ENCODE measurements at regions not wholly inside any gene's neighbourhood (a gene's known extent, or its start where the extent isn't known, plus 50 kb on each side); places are given as distances from the start of the nearest gene placed in this dataset.
"Not testable (repeated sequence)": the region's sequence is repeated elsewhere in the genome, so short reads cannot be mapped to it uniquely, and the experiment has no call there.

DNA sequence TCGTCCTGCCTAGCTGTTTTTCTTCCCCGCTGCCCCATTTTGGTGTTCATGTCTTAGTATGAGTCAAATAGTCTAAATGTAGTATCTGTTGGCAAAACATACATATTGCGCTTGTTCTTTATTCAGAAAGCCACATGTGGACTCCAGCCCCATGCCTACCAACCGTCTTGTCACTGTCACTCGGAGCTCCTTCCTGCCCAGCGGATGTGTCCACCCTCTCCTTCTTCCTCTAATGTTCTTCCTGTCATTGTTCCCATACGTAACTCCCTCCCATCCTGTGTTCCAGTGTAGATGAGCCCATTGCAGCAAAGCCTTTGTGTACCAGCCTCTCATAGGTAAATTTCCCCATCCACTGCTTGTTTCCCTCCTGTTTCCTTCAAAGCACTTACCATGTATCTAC is 120.5 kb downstream of the TMX1 start:
- DNase-seq, result no peak
- Histone ChIP-seq H3K4me3 (no peak overlapping the region), H3K36me3 (replicated peaks in 1 of 2) (no peaks in the 10 kb centered on the region), H3K9me3 (replicated peaks in 1 of 3) (no peaks in the 10 kb centered on the region), H3K27me3 (no peaks in the 10 kb centered on the region), H3K4me1 (replicated peaks in 1 of 2) (no peaks in the 10 kb centered on the region), H3K27ac (no peak overlapping the region)
- TF ChIP-seq, protein P1, sequence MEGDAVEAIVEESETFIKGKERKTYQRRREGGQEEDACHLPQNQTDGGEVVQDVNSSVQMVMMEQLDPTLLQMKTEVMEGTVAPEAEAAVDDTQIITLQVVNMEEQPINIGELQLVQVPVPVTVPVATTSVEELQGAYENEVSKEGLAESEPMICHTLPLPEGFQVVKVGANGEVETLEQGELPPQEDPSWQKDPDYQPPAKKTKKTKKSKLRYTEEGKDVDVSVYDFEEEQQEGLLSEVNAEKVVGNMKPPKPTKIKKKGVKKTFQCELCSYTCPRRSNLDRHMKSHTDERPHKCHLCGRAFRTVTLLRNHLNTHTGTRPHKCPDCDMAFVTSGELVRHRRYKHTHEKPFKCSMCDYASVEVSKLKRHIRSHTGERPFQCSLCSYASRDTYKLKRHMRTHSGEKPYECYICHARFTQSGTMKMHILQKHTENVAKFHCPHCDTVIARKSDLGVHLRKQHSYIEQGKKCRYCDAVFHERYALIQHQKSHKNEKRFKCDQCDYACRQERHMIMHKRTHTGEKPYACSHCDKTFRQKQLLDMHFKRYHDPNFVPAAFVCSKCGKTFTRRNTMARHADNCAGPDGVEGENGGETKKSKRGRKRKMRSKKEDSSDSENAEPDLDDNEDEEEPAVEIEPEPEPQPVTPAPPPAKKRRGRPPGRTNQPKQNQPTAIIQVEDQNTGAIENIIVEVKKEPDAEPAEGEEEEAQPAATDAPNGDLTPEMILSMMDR (IDR thresholded peaks at IDR 0.05), result no peak
- no peak for TF ChIP-seq POLR2A (IDR thresholded peaks at IDR 0.05)
- 80 to 87% (median 85%) methylated on average over 7 of the region's 7 CpGs for WGBS, 4 donors
- intact Hi-C loops (cut with DNase I), result loop anchor here in 1 of 2 donors (10.0 kb wide), 1 partner anchor 414 kb away; no protein-coding TSS in a partner anchor

DNA sequence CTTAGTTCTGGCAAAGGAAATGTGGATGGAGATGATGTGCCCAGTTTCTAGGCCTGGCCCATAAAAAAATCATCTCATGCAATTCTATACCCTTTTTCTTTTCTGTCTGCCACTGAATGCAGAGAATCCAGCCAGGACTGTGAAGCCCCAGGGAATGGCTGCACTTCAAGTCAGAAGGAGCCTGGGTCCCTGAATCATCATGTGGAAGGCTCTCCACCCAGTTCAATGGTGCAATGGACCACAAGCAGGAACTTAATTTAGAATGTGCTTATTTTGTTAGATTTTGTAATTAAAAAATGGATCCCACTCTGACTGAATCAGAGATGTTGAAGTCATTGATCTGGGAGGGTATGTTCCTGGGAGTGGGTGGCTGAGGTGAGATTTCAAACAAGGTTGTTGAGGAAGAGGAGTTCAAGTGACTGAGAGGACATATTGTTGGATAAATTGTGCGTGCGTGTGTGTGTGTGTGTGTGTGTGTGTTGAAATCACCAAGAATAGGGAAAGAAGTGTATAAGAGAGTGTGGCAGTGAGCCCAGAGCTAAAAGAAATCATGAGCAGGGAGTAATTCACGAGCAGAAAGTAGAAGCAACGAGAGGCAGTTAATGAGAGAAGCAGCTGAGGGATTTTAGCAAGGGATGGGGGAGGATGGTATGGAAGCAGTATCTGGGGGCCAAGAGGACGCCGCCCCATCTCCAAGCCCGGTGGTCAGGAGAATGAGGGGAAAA is 125.4 kb downstream of the TMX1 start:
- no peaks in the 10 kb centered on the region for H3K36me3 ChIP-seq (replicated peaks in 1 of 2)
- H3K9me3 ChIP-seq (replicated peaks in 1 of 3), result no peaks in the 10 kb centered on the region
- H3K4me3 ChIP-seq, result no peak overlapping the region
- DNase-seq, result no peak
- H3K27me3 ChIP-seq, result no peaks in the 10 kb centered on the region
- intact Hi-C loops (cut with DNase I), result loop anchor here in 1 of 2 donors (10.0 kb wide), 1 partner anchor 409 kb away; no protein-coding TSS in a partner anchor
- TF ChIP-seq, protein P1 (IDR thresholded peaks at IDR 0.05), result no peak
- TF ChIP-seq POLR2A (IDR thresholded peaks at IDR 0.05), result no peak
- WGBS, 4 donors, result 70 to 75% (median 71%) methylated on average over 7 of the region's 7 CpGs
- H3K4me1 ChIP-seq (replicated peaks in 1 of 2), result no peaks in the 10 kb centered on the region
- no peak overlapping the region for H3K27ac ChIP-seq

DNA sequence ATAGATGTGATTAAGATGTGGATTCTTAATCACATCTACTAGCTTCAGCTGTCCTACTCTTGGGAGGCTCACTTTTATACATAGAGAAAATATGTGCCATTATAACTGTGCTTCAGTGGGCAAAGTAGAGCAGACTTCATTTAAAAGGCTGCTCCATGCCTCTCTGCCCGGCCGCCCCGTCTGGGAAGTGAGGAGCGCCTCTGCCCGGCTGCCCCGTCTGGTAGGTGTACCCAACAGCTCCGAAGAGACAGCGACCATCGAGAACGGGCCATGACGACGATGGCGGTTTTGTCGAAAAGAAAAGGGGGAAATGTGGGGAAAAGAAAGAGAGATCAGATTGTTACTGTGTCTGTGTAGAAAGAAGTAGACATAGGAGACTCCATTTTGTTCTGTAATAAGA is 126.4 kb downstream of the TMX1 start:
- WGBS, 4 donors, result 96 to 97% (median 97%) methylated on average over 14 of the region's 14 CpGs
- intact Hi-C loops (cut with DNase I), result loop anchor here in 1 of 2 donors (10.0 kb wide), 1 partner anchor 408 kb away; no protein-coding TSS in a partner anchor
- H3K4me3 ChIP-seq, result not testable (repeated sequence)

DNA sequence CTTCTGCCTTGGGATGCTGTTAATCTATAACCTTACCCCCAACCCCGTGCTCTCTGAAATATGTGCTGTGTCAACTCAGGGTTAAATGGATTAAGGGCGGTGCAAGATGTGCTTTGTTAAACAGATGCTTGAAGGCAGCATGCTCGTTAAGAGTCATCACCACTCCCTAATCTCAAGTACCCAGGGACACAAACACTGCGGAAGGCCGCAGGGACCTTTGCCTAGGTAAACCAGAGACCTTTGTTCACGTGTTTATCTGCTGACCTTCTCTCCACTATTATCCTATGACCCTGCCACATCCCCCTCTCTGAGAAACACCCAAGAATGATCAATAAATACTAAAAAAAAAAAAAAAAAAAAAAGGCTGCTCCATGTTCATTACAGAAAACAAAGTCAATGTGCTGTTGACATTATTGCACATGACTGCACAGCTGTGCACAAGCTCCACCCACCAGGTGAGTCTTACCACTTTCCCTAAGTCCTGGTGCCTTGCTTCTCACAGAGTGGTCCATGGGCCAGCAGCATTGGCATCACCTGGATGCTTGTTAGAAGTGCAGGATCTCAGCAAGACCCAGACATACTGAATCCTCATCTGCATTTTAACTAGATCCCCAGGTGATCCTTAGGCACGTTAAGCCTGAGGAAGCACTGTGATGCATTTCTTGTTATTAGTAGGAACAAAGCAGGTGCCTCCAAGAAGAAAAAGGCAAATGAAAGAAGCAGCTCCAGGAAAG is 127.0 kb downstream of the TMX1 start:
- intact Hi-C loops (cut with DNase I), result loop anchor here in 1 of 2 donors (10.0 kb wide), 1 partner anchor 408 kb away; no protein-coding TSS in a partner anchor
- not testable (repeated sequence) for H3K4me1 ChIP-seq (replicated peaks in 1 of 2); H3K36me3 ChIP-seq (replicated peaks in 1 of 2); H3K4me3 ChIP-seq; H3K27me3 ChIP-seq; H3K27ac ChIP-seq; DNase-seq; H3K9me3 ChIP-seq (replicated peaks in 1 of 3)
- 63 to 74% (median 67%) methylated on average over 6 to 7 of the region's 7 CpGs for WGBS, 4 donors

More for the DNA sequence above, 126.4 kb downstream of the TMX1 start:
- not testable (repeated sequence) for H3K36me3 ChIP-seq (replicated peaks in 1 of 2); H3K4me1 ChIP-seq (replicated peaks in 1 of 2); H3K27ac ChIP-seq; DNase-seq; H3K27me3 ChIP-seq; H3K9me3 ChIP-seq (replicated peaks in 1 of 3)

DNA sequence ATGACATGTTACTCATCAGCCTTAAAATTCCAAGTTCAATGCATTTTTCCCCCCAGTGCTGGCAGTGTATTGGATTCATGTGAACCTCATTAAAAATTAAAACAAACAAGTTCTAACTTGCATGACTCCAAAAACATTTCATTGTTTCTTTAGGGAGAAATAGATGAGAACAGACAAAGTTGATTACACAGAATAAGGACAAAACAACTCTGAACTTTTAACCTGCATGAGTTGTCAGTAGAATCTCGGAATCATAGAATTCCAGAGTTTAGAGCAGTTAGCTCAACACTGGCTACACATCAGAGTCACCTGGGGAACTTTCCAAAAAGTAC is 127.5 kb downstream of the TMX1 start:
- H3K27ac ChIP-seq, result no peak overlapping the region
- TF ChIP-seq POLR2A (IDR thresholded peaks at IDR 0.05), result no peak
- TF ChIP-seq, protein P1 (IDR thresholded peaks at IDR 0.05), result no peak
- H3K4me1 ChIP-seq (replicated peaks in 1 of 2), result no peaks in the 10 kb centered on the region
- 63 to 94% (median 71%) methylated on average over 1 of the region's 1 CpG for WGBS, 4 donors
- intact Hi-C loops (cut with DNase I), result loop anchor here in 1 of 2 donors (10.0 kb wide), 1 partner anchor 407 kb away; no protein-coding TSS in a partner anchor
- DNase-seq, result no peak
- H3K4me3 ChIP-seq, result no peak overlapping the region
- no peaks in the 10 kb centered on the region for H3K9me3 ChIP-seq (replicated peaks in 1 of 3)
- H3K27me3 ChIP-seq, result no peaks in the 10 kb centered on the region
- no peaks in the 10 kb centered on the region for H3K36me3 ChIP-seq (replicated peaks in 1 of 2)

Measured in adrenal gland (tissue), 9 donors.